ENCODE measurements at regions not wholly inside any gene's neighbourhood (a gene's known extent, or its start where the extent isn't known, plus 50 kb on each side); places are given as distances from the start of the nearest gene placed in this dataset.

- TF ChIP-seq CTCF (IDR thresholded peaks at IDR 0.05), result no peak
- no peak for TF ChIP-seq POLR2A (IDR thresholded peaks at IDR 0.05)
Measured at GRCh38 chr6:154580397-154581135, 70.1 kb upstream of the CNKSR3 start.

Data from Peyer's patch (tissue), 4 donors.